GM19023 (cell line): ENCODE measurements at regions not wholly inside any gene's neighbourhood (a gene's known extent, or its start where the extent isn't known, plus 50 kb on each side); places are given as distances from the start of the nearest gene placed in this dataset.

ENCODE experiments used
- ATAC-seq: cut with Tn5 transposase; IDR thresholded peaks from one replicate; pipeline ENCODE4 v1.9.1; 2021; ENCODE audit warnings: mild to moderate bottlenecking, moderate library complexity; ENCODE audit not compliant: unreplicated experiment

- ATAC-seq, result no peak
Measured at GRCh38 chr3:118067439-118067838, 967.2 kb downstream of the IGSF11 start.

DNA sequence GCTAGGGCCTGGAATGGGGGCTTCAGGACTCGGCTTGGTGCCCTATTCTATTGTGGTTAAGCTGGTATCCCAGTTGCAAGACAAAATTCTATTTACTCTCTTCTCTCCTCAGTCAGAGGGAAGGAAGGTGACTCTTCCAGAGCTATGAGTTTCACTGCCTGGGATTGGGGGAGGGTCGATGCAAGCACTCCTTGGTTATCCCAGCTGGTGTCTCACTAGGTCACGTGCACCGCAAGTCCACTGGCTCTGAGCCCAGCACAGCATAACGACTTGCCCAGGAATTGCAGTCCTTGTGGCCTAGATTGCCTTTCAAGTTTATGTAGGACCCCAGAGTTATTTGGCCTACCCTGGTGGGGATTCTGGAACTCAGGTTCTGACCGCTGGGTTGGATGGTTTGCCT lies 958.8 kb downstream of the IGSF11 start:
- no peak for ATAC-seq

DNA sequence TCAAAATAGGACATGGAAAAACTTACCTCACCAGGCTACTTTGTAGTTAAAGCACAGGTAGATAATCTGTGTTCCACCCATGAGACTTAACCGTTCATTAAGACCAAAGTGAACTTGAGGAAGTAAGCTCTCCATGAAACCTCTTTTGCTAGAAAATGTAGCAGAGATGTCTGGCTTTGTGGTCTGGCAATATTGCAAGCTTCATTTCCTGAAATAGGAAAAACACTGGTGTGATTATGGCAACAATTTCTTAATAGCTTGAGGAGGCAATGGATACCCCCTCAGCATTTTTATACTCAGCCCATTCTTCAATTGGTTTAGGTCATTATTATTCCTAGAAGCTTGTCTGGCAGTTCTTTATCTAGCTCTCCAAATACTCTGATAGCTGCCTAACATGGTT lies 957.3 kb downstream of the IGSF11 start:
- ATAC-seq, result no peak

- no peak for ATAC-seq
Measured at GRCh38 chr3:118080889-118081288, 953.8 kb downstream of the IGSF11 start.

GRCh38 chr3:118088696-118089095 lies 946.0 kb downstream of the IGSF11 start:
- no peak for ATAC-seq

DNA sequence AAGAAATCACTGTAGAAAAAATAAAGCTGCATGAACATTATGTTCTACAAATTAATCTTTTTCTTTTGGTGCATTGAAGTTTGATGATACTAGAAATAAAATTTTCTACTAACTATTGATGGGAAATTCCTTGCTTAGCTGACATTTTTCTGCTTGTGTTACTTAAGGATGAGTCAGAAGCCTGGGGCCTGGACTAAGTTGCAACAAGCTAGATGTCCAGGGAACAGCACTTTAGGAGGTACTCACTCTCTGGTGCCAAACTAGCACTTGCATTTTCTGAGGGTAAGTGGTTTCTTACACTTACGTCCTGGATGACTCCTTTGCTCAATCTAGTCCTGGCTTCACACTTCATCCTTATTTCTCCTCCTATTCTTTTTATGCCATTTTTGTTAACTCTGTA lies 945.1 kb downstream of the IGSF11 start:
- ATAC-seq, result no peak

DNA sequence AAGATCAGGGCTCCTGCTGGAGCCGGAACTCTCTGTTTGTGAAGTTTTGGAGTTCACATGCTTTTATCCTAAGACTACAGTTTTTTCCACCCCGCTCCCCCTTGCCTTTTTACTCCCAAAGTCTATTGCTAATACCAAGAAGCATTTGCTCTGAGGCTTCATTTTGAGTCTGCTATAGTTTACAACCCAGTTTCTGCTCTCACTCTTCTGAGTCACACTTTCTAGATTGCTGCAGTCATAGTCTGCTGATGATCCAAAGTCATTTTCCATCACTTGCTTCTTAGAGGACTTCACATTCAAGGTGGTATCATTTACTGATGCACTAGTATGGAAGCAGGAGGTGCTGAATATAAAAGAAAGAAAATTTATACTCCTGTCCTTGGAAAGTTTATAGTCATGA lies 937.4 kb downstream of the IGSF11 start:
- ATAC-seq, result no peak

- no peak for ATAC-seq
Measured at GRCh38 chr3:118097660-118098059, 937.0 kb downstream of the IGSF11 start.

DNA sequence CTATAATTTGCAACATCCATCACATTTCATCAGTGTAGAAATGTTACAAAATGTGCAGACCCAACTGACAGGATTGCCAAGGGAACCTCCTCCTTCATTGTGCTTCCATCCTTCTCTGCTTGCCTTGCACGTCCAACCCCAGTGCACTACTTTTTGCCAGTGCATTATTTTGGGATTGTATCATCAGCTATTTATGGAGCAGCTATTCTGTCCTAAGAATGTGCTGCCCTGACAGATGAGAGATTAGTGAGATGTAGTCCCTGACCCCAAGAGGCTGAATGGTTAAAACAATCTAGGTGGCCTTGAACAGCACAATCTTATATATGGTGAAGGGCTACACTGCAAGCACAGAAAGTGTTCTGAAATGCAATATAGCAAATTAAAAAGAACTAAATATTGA lies 935.8 kb downstream of the IGSF11 start:
- no peak for ATAC-seq

DNA sequence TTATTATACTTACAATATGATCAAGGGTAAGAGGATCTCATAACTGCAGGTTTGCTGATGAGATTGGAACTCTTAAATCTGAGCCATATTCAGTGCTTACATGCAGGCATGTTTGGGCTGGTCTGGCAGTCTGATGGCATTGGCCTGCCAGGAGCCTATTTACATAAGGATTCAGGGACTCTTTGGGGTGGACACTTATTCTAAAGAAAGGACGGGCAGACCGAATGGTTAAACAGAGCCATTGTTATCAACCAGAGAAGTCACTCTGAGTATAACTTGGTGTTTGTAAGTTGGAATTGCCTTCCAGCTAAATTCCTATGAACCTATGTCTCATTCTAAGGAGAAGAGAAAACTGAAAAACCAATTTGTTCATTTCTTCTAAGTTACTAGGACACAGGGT lies 932.8 kb downstream of the IGSF11 start:
- no peak for ATAC-seq

DNA sequence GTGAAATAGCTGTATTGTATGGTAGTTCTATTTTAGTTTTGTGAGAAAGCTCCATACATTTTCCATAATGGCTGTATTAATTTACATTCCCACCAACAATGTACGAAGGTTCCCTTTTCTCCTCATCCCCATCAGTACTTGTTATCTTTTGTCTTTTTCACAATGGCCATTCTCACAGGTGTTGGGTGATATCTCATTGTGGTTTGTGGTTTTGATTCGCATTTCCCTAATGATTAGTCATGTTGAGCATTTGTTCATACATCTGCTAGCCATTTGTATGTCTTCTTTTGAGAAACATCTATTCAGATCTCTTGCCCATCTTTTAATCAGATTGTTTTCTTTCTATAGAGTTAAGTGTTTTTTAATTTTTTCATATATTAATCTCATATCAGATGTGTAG lies 931.9 kb downstream of the IGSF11 start:
- ATAC-seq, result no peak

GRCh38 chr3:118108201-118108600 lies 926.4 kb downstream of the IGSF11 start:
- ATAC-seq, result no peak

DNA sequence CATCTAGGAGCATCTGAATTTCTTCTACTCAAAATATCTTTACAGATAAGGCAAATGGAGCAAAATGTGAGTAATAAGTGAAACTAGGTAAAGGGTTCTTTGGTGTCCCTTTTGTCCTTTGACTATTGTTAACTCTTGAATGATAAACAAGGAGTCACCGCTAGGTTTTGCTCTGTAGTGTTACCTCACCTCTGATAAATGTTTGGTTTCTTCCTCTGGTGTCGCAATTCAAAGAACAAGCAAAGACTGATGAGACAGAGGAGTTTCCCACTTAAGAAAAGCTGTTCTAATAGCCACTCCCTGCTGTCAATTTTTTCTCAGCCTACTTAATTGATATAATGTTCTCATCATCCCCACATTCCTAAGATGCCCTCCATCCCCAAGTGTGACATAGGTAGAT lies 925.9 kb downstream of the IGSF11 start:
- ATAC-seq, result no peak

DNA sequence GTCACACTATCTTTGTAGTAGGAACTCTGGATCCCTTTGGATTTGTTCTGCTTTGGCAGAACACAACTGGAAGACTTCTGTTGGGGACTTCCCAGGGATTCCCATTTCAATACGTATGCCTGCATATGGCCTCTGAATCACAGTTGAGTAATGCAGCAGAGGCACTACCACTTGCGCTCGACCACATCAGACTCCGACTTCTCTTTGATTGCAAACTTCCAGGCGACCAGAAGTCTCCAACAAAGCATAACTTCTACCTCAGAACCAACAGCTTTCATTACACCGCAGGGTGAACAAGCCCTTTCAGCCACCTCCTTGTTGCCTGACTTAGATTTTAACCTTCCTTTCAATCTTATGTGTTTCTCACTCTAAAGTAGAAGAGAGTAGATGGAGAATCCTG lies 924.4 kb downstream of the IGSF11 start:
- no peak for ATAC-seq

GRCh38 chr3:118116991-118117390 lies 917.7 kb downstream of the IGSF11 start:
- no peak for ATAC-seq

DNA sequence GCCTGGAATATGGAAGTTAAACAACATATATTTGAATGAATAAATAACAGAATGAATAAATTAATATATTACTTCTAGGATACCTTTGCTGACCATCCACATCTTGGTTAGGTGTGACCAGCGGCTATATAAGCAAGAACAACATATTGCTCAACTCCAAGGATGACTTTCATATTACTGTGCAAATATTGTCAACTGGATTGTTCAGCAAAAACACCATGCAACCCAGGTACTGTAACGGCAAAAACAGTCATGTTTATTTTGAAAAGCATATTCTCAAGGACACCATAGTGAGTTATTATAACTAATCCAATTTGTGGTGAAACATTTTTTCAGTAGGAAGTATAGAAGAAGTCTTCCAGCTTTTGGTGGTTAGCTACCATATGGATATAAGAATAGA lies 907.9 kb downstream of the IGSF11 start:
- no peak for ATAC-seq

DNA sequence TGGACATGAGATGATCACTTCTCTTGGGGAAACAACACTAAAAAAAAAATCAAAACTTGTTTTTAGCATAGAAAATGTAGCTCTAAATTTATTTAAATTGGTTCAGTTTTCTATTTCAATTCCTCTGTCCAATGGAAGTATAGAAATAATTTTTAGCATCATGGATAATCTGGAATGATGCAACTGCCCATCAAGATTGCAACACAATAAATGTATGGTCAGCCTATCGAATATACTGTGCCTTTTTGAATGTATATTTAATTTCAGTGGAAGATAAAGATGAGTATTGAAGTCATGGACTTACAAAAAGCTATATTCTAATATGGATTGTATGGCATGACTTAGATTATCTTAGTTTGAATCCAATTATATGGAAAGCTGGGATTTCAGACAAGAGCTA lies 906.7 kb downstream of the IGSF11 start:
- ATAC-seq, result no peak

- ATAC-seq, result no peak
Measured at GRCh38 chr3:118128886-118129285, 905.8 kb downstream of the IGSF11 start.

- ATAC-seq, result no peak
Measured at GRCh38 chr3:118137778-118138177, 896.9 kb downstream of the IGSF11 start.

- no peak for ATAC-seq
Measured at GRCh38 chr3:118144919-118145318, 889.7 kb downstream of the IGSF11 start.

GRCh38 chr3:118146658-118147375 lies 887.8 kb downstream of the IGSF11 start:
- ATAC-seq, result no peak

DNA sequence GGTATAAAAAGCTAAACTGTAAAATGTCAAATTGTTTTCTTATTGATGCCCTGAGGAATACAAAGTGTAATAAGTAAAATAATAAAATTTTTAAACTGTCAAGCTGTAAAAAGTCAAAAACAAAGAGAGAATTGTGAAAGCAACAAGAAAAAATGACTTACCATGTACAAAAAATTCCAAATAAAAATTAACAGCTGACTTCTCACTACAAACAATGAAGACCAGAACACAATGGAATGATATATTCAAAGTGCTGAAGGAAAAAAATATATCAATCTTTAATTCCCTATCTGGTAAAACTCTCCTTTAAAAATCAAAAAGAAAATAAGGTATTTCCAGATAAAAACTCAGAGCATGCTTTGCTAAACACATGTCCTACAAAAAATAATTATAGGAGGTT lies 883.5 kb downstream of the IGSF11 start:
- no peak for ATAC-seq
